Activated gamma-delta T cell (primary cell): ENCODE measurements at regions not wholly inside any gene's neighbourhood (a gene's known extent, or its start where the extent isn't known, plus 50 kb on each side); places are given as distances from the start of the nearest gene placed in this dataset.
"Not testable (repeated sequence)": the region's sequence is repeated elsewhere in the genome, so short reads cannot be mapped to it uniquely, and the experiment has no call there.

Experiments used
- DNase-seq: peaks from one replicate; lab custom pipeline; 2025; lab: John Stamatoyannopoulos, UW

GRCh38 chr11:116049383-116049782 is 545.2 kb upstream of the CADM1 start:
- no peak for DNase-seq

DNA sequence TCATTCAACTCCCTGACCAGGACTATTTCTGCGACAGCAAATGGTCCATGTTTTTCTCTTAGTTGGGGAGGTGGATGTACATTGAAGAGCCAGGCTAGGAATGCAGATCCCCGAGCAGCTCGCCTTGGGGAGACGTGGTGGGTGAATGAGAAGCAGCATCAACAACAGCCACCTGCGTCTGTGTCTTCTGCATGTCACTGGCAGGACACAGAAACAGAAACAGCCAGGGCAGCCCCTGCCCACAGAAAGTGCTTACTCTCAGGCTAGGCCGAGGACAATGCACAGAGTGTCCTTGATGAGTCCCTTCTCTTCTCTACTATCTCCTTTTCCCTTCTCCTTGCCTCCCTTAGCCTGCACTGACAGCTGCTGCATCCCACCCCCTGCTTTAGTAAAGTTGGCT is 541.9 kb upstream of the CADM1 start:
- no peak for DNase-seq

- DNase-seq = no peak
These were observed 540.7 kb upstream of the CADM1 start for GRCh38 chr11:116044941-116045340.

DNA sequence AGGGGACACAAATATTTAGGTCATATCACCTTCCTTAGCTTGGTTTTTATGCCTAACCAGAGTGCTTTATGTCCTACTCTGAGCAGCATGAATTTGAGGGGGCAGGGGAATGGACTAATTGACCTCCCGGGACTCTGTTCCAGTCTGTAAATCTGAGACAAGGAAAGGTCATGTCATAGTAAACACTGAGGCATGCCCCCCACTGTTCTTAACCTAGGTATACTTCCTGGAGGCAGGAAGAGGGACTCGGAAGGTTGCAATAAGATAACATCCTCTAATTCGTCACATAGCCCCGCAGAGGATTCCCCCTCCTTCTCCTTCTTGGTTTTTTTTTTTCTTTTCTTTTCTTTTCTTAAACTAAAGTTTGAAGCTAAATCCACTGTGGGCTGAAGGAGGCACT is 540.3 kb upstream of the CADM1 start:
- DNase-seq = no peak

DNA sequence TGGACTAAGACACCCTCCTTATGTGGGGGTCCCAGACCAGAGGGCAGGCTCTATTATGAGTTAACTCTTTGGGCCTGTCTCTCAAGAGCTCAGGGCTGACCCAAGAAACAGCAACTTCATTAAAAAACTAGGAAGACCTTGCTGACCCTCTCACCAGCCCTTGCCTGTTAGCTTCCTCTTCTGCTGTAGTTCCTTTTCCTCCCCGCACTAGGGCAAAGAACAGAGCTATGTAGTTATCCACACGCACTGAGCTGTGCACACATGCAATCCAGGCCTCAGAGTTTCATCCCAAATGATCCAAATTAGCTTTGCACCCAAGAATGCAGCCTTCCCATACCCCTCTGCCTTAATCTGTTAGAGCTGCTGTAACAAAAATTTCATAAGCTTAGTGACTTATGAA is 539.6 kb upstream of the CADM1 start:
- DNase-seq = no peak

GRCh38 chr11:116043059-116043458 is 538.8 kb upstream of the CADM1 start:
- DNase-seq = not testable (repeated sequence)

DNA sequence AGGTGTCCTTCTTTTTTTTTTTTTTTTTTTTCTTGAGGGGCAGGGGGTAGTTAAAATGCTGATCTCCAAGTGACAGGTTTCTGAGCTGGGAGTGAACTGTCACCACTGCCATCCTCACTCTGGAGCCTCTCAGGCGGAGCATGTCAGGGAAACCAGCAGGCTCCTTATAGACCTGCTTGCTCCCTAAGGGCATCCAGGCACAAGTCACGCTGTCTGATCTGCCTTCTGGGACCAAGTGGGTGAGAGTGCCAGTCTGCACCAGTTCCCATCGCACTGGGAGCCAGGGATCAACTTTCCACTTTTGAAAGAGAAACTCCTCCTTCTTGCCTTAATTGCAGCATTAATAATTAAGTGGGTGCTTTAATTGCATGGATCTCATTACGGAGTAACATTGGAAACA is 537.9 kb upstream of the CADM1 start:
- no peak for DNase-seq

- DNase-seq = no peak
These were observed 533.6 kb upstream of the CADM1 start for GRCh38 chr11:116037861-116038260.

DNA sequence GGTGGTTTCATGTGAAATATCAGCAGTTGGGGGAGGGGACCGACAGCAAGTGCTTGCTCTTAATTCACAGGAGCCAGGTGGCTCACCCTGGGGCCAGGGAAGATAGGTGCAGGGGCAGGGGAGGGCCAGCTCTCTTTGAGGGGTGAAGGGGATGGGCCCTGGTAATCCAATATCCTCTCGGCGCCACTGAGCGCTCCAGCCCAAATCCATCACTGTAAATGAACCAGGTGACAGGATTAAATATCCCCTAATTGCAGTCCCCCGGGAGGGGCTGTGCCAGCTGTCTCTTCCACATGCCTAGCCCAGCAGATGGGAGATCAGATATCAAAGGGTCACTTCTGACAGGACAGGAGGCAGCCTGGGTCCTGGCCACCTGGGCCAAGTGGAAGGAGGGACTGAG is 531.8 kb upstream of the CADM1 start:
- DNase-seq = no peak

DNA sequence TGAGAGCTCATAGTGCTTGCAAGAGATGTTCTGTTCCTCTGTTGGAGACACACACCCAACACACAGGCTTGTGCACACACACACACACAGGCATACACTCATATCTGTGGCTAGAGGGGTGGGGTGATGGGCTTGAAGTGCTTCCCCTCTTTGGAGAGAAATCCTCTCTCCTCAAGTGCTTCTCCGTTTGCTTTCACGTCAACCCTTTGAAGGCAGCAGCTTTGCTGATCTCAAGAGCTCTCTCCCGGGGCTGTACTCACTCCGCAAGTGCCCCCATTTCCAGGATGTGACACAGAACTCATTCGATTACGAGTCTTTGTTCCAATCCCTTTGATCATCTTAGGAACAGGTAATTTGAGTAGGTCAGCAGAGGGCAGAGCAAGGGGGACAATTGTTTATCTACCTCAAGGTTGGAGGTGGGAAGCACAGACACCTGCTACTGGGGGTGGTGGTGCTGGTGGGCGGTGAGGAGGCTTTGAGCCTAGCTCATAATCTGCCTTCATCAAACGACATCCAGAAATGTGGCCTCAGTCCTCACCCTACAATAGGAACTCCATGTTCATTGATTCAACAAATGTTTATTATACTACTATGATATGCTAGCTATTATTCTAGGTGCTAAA is 529.8 kb upstream of the CADM1 start:
- DNase-seq = no peak

- no peak for DNase-seq
These were observed 526.6 kb upstream of the CADM1 start for GRCh38 chr11:116030697-116031331.

DNA sequence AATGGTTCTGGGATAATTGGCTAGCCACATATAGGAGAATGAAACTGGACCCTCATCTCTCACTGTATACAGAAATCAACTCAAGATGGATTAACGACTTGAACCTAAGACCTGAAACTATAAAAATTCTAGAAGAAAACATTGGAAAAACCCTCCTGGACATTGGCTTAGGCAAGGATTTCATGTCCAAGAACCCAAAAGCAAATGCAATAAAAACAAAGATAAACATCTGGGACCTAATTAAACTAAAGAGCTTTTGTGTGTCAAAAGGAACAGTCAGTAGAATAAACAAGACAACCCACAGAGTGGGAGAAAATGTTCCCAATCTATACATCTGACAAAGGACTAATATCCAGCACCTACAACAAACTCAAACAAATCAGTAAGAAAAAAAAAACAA is 524.3 kb upstream of the CADM1 start:
- DNase-seq = not testable (repeated sequence)

- no peak for DNase-seq
These were observed 495.2 kb upstream of the CADM1 start for GRCh38 chr11:115999437-115999836.

GRCh38 chr11:115996808-115997188 is 492.6 kb upstream of the CADM1 start:
- no peak for DNase-seq

DNA sequence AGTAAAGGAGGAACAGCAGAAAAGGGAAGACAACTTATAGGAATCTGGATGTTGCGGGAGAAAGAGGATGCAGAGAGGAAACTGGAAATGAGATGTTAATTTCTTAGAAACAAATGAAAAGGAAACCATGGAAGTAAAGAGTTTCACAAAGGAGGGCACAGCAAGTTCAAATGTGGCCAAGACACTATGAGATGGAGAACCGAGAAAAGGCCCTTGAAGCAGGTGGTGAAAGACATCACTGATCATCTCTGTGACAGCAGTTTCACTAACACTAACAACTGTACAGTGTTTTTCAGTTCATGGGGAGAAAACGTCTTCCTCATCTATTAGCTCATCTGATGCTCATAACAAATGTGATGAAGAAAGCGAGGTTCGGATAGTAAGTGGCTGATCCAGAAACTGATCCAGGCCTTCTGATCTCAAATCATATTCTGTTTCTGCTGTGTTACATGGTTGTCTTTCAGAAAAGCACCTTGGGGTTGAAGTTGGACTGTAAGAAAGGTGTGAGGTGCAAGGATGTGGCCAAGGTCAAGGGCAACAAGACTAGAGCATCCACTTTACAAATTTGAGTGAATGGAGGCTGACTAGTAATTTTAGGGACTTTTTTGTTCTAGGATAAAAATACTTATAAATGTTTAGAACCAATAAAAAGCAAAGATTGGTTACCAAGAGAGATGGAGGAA is 492.1 kb upstream of the CADM1 start:
- DNase-seq = no peak

- no peak for DNase-seq
These were observed 489.4 kb upstream of the CADM1 start for GRCh38 chr11:115993590-115993989.

DNA sequence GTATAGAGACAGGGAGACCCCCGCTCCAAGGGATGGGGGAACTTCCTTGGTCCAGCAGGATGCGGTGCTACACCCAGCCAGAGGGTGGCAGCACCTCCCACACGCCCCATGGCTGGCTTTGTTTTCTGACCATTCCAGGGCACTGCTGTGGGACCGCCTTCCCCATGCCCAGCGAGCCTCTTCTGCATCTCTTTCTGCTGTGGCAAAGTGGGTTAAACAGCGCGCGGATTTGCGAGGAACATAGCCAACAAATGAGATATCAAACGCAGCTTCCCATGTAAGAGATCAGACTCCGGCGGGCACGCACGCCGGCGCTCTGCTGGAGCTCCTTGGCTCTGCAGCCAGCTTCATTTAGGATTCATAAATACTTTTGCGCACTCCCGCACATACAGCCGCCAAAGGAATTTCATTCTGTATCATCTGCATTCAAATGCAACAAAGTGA is 485.8 kb upstream of the CADM1 start:
- no peak for DNase-seq

GRCh38 chr11:115985896-115986295 is 481.7 kb upstream of the CADM1 start:
- no peak for DNase-seq

- DNase-seq = no peak
These were observed 480.0 kb upstream of the CADM1 start for GRCh38 chr11:115984228-115984627.

DNA sequence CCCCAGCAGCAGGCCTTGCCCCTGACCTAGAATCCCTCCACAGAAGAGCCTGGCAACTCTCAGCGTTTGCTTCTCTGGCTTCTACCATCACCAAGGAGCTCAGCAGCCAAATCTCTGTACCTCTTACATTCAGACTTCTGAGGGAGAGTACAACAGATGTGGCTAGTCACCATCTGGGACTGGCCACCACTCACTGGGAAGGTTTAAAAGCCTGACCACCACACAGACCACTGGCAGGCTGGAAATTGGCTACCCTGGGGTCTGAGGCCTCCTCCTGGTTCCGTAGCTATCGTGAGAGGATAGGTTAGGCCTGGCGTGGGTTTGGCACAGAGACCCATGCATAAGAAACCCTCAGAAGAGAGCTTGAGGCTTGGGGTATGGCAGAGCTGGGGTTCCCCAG is 478.5 kb upstream of the CADM1 start:
- DNase-seq = no peak

DNA sequence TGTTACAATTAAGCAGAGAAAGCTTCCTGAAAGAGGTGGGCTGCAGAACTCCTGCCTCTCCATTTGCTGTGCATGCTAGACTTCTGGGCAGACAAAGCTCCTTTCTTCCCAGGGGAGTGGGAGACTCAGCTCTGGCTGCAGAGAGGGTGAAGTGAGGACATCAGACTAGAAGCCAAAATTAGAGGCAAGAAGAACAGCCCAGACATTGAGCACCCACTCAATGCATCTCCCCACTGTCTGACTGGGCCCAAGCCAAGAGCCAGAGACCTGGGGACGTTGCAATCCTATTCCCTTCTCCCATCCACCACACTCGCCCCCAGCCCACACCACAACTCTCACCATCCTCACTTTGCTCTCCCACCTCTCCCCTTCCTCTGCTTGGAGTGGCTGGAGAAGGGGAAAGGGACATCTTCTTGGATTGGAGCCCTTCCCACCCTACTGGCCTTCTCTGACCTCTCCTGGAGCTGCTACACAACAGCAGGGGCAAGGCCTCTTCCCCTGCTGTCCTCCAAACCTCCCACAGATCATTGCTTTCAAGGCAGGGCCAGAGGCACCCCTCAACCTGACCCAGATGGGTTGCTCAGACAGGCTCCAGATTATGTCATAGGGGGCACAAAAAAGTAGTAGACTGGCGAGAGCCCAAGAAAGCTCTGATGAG is 477.7 kb upstream of the CADM1 start:
- DNase-seq = no peak

DNA sequence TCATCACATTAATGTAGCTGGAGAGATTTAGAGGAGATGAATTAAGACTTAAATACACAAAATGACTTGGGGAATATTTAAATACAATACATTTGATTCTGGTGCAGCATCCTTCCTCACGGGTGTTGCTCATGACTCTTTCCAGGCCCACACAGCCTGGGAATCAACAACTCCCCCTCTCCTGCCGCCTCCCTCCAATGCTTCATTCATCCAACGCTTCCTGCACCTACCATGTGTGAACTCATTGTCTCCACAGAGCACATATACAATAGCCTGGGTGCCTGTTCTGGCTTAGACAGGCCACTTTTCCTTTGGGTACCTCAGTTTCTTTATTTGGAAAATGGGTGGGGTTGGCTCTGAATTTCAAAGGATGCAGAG is 476.9 kb upstream of the CADM1 start:
- DNase-seq = no peak
